Upper lobe of left lung (tissue), 4 donors: ENCODE measurements at regions not wholly inside any gene's neighbourhood (a gene's known extent, or its start where the extent isn't known, plus 50 kb on each side); places are given as distances from the start of the nearest gene placed in this dataset.

Source experiments
- CTCF ChIP-seq, 6 experiments: fragments of 450-650 bp in 4 of 6; fragments of 200-600 bp in 2 of 6; sonication (generic) in 2 of 6; IDR thresholded peaks; one replicate each; pipeline ENCODE4 v1.5.1; 2016 to 2019; ENCODE audit warnings: antibody characterized with exemption in 6 of 6
- EP300 ChIP-seq, 4 donors: sonication (generic); formaldehyde crosslinking; IDR thresholded peaks; one replicate each; pipeline ENCODE4 v1.5.1; 2017; ENCODE audit warnings: antibody characterized with exemption in 4 of 4, control low read depth in 2 of 4

- TF ChIP-seq CTCF (IDR thresholded peaks at IDR 0.05) (no peak), EP300 (IDR thresholded peaks at IDR 0.05) (no peak)
Observed at GRCh38 chr7:54843841-54844355, 84.9 kb upstream of the SEC61G start.
